GM12878 (cell line): ENCODE measurements at regions not wholly inside any gene's neighbourhood (a gene's known extent, or its start where the extent isn't known, plus 50 kb on each side); places are given as distances from the start of the nearest gene placed in this dataset.

Source experiments
- ATAC-seq: fragments of 200-7000 bp; cut with Tn5 transposase; 3 replicates; pipeline ENCODE4 v1.9.1; 2020; ENCODE audit warnings: mild to moderate bottlenecking, moderate library complexity
- BruUV-seq: library from RNA; stranded (reverse); fragments of 400-500 nt; replicated peaks from 2 replicates; lab custom pipeline; 2021; lab: Mats Ljungman, UMichigan
- CTCF ChIA-PET: fragments of 300-600 bp; sonication (Branson Sonifier 250); formaldehyde crosslinking; extraction: SDS; loops from one replicate; lab custom pipeline; 2021; ENCODE audit warnings: inconsistent platforms; lab: Yijun Ruan, JAX
- POLR2A ChIA-PET: fragments of 350-600 bp; formaldehyde crosslinking; extraction: SDS; loops from one replicate; lab custom pipeline; 2021; ENCODE audit warnings: inconsistent platforms; lab: Charles Lee
- RAD21 ChIA-PET: fragments of 300-600 bp; sonication (Branson Sonifier 250); formaldehyde crosslinking; loops from one replicate; lab custom pipeline; 2023; ENCODE audit warnings: antibody characterized with exemption; ENCODE audit not compliant: unreplicated experiment; lab: Charles Lee
- SMC1A ChIA-PET: fragments of 300-600 bp; sonication (Branson Sonifier 250); formaldehyde crosslinking; loops from one replicate; lab custom pipeline; 2023; ENCODE audit not compliant: unreplicated experiment, uncharacterized antibody; lab: Charles Lee
- DNase-seq: peaks from one replicate; pipeline ENCODE4 v3.0.0-alpha.2; 2011; ENCODE audit warnings: low read depth, low spot score
- FAIRE-seq: peaks from 3 replicates; lab custom pipeline; 2011; peaks lifted over from hg19 to GRCh38; lab: Jason Lieb, UNC
- H2AFZ ChIP-seq: 2 replicates; pipeline ENCODE4 v1.6.0; 2011; ENCODE audit warnings: low read depth, low read length, control low read depth; ENCODE audit not compliant: control insufficient read depth
- H3K27ac ChIP-seq: 2 replicates; pipeline ENCODE4 v1.5.1; 2011; ENCODE audit warnings: control low read depth; ENCODE audit not compliant: control insufficient read depth, insufficient read depth
- H3K27me3 ChIP-seq, 2 experiments: replicated peaks in 1 of 2; 2 replicates each; pipeline versions ENCODE4 v1.6.0 to v1.6.1; 2011; ENCODE audit warnings: low read length in 1 of 2; ENCODE audit not compliant: control insufficient read depth in 2 of 2, insufficient read depth in 2 of 2
- H3K36me3 ChIP-seq, 2 experiments: 2 replicates each; pipeline ENCODE4 v1.5.1; 2011; ENCODE audit warnings: low read length in 1 of 2; ENCODE audit not compliant: control insufficient read depth in 2 of 2, insufficient read depth in 2 of 2
- H3K4me1 ChIP-seq: 2 replicates; pipeline ENCODE4 v1.6.1; 2011; ENCODE audit warnings: mild to moderate bottlenecking, low read length, moderate library complexity, mixed read lengths; ENCODE audit not compliant: control insufficient read depth, insufficient read depth
- H3K4me2 ChIP-seq: 2 replicates; pipeline ENCODE4 v1.6.0; 2011; ENCODE audit warnings: control low read depth; ENCODE audit not compliant: control insufficient read depth, insufficient read depth
- H3K4me3 ChIP-seq: fragments of 200-600 bp; sonication (generic); 2 replicates; pipeline ENCODE4 v1.5.1; 2016
- H3K79me2 ChIP-seq: 2 replicates; pipeline ENCODE4 v1.6.0; 2011; ENCODE audit warnings: low read length; ENCODE audit not compliant: control insufficient read depth, insufficient read depth
- H3K9ac ChIP-seq: 2 replicates; pipeline ENCODE4 v1.8.0; 2011; ENCODE audit warnings: low read length, control low read depth, mixed read lengths; ENCODE audit not compliant: control insufficient read depth, insufficient read depth
- H3K9me3 ChIP-seq: replicated peaks from 3 replicates; pipeline ENCODE4 v1.5.1; 2011; ENCODE audit warnings: mild to moderate bottlenecking, low read length; ENCODE audit not compliant: control insufficient read depth, insufficient read depth
- H4K20me1 ChIP-seq: 2 replicates; pipeline ENCODE4 v1.6.0; 2011; ENCODE audit not compliant: control insufficient read depth, insufficient read depth
- BHLHE40 ChIP-seq, 2 experiments: fragments of 450-650 bp in 1 of 2; IDR thresholded peaks; 2 replicates each; pipeline ENCODE4 v1.6.1; 2011 to 2017; ENCODE audit warnings: low read depth in 2 of 2, borderline replicate concordance in 1 of 2, improper control_type of control experiment in 1 of 2, low read length in 1 of 2, mild to moderate bottlenecking in 1 of 2
- CHD2 ChIP-seq: IDR thresholded peaks from 2 replicates; pipeline ENCODE4 v1.6.1; 2011; ENCODE audit warnings: low read depth, low read length, improper control_type of control experiment, borderline replicate concordance
- IKZF1 ChIP-seq: fragments of 450-650 bp; conservative IDR thresholded peaks from 2 replicates; pipeline ENCODE4 v1.6.1; 2017; ENCODE audit warnings: antibody characterized with exemption, mild to moderate bottlenecking
- IRF4 ChIP-seq: IDR thresholded peaks from 2 replicates; pipeline ENCODE4 v1.6.1; 2011; ENCODE audit warnings: low read depth, low read length
- IRF5 ChIP-seq: fragments of 450-650 bp; IDR thresholded peaks from 2 replicates; pipeline ENCODE4 v1.6.1; 2017; ENCODE audit warnings: borderline replicate concordance
- NFYA ChIP-seq: IDR thresholded peaks from 2 replicates; pipeline ENCODE4 v1.6.1; 2011; ENCODE audit warnings: low read depth, mild to moderate bottlenecking, low read length, improper control_type of control experiment, borderline replicate concordance
- PML ChIP-seq: IDR thresholded peaks from 2 replicates; pipeline ENCODE4 v1.6.1; 2012; ENCODE audit warnings: low read length, inconsistent platforms
- SMAD5 ChIP-seq: IDR thresholded peaks from 2 replicates; pipeline ENCODE4 v1.6.1; 2016; ENCODE audit warnings: antibody characterized with exemption, low read depth
- SREBF1 ChIP-seq: IDR thresholded peaks from 2 replicates; pipeline ENCODE4 v1.6.1; 2012; ENCODE audit warnings: mild to moderate bottlenecking, low read length
- SREBF2 ChIP-seq: IDR thresholded peaks from 2 replicates; pipeline ENCODE4 v1.6.1; 2012; ENCODE audit warnings: mild to moderate bottlenecking, low read length
- TCF12 ChIP-seq: IDR thresholded peaks from 2 replicates; pipeline ENCODE4 v1.6.1; 2011; ENCODE audit warnings: low read depth, mild to moderate bottlenecking, low read length
- TCF3 ChIP-seq: IDR thresholded peaks from 2 replicates; pipeline ENCODE4 v1.6.1; 2012; ENCODE audit warnings: low read depth, mild to moderate bottlenecking, low read length, borderline replicate concordance; ENCODE audit not compliant: insufficient read depth
- TCF7 ChIP-seq: IDR thresholded peaks from 2 replicates; pipeline ENCODE4 v1.6.1; 2014; ENCODE audit warnings: antibody characterized with exemption, borderline replicate concordance
- WGBS: methylation state at CpG from one replicate; pipeline ENCODE4 v1.1.6; 2016; ENCODE audit warnings: low lambda C conversion rate; ENCODE audit not compliant: insufficient replicate concordance, insufficient coverage; ENCODE audit errors: missing lambda C conversion rate; 5-methylcytosine and 5-hydroxymethylcytosine counted together
- in situ Hi-C: fragments of 300-500 bp; cut with MboI; formaldehyde crosslinking; loops from 9 replicates; pipeline ENCODE4 v1.14.3; 2018; ENCODE audit warnings: mixed read lengths
- intact Hi-C: fragments of 100-400 bp; cut with micrococcal nuclease; formaldehyde crosslinking; loops from one replicate; pipeline ENCODE4 v1.14.2; 2022; ENCODE audit not compliant: unreplicated experiment
- TF ChIP-seq, protein P1 (sequence below): fragments of 150-350 bp; IDR thresholded peaks from 2 replicates; pipeline ENCODE4 v1.6.1; 2014; ENCODE audit warnings: mild to moderate bottlenecking, low read depth, low read length
- TF ChIP-seq, protein P2 (sequence below): IDR thresholded peaks from 2 replicates; pipeline ENCODE4 v1.6.1; 2011; ENCODE audit warnings: low read depth, low read length, improper control_type of control experiment, borderline replicate concordance

DNA sequence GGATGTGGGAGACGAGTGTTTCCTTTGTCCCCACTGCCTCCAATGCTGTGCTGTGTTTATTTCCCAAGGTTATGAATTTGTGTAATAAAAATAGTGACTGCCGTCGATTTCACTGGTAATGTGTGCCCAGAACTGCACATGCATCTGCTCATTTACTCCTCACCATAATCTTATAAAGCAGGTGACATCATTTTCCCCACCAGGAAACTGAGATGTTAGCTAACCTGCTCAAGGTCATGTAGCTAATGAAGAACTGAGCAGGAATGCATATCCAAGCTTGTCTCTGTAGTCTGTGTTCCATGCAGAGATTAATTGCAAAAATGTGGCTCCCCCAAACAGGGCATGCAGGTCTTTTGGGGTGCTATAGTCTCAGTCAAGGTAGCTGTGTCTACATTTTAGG is 224.4 kb downstream of the TENT4A start:
- DNase-seq (no peak), ATAC-seq (no peak), FAIRE-seq (no peak)
- H2AFZ ChIP-seq: no peak overlapping the region
- BruUV-seq: no TSS peak
- no peaks in the 10 kb centered on the region for H3K9me3 ChIP-seq
- H3K4me3 ChIP-seq: no peak overlapping the region
- ChIA-PET SMC1A (no interaction called here), POLR2A (no interaction called here)
- H3K4me2 ChIP-seq: no peak overlapping the region
- no peak overlapping the region for H3K27ac ChIP-seq
- 26% methylated on average over 3 of the region's 3 CpGs for WGBS
- no peaks in the 10 kb centered on the region for H4K20me1 ChIP-seq
- TF ChIP-seq TCF7 (no peak), NFYA (no peak), IRF5 (no peak), SREBF2 (no peak)
- TF ChIP-seq, all 136 proteins: peak for 0
- RAD21 ChIA-PET: no interaction called here
- H3K27me3 ChIP-seq: no peaks in the 10 kb centered on the region
- in situ Hi-C loops (no loop called here), intact Hi-C loops (no loop called here)
- H3K9ac ChIP-seq: no peak overlapping the region
- H3K36me3 ChIP-seq: no peaks in the 10 kb centered on the region
- no peaks in the 10 kb centered on the region for H3K4me1 ChIP-seq
- H3K79me2 ChIP-seq: no peaks in the 10 kb centered on the region
- CTCF ChIA-PET: interaction anchor here (0.6 kb wide), 1 partner anchor 879 kb away, joined by 3 read pairs; no protein-coding TSS in a partner anchor

- FAIRE-seq (no peak), DNase-seq (no peak), ATAC-seq (no peak)
- no peaks in the 10 kb centered on the region for H3K9me3 ChIP-seq
- no TSS peak for BruUV-seq
- H3K9ac ChIP-seq: no peak overlapping the region
- no peak overlapping the region for H3K4me3 ChIP-seq
- no peaks in the 10 kb centered on the region for H3K4me1 ChIP-seq
- H3K27me3 ChIP-seq: no peaks in the 10 kb centered on the region
- H3K27ac ChIP-seq: no peak overlapping the region
- intact Hi-C loops (no loop called here), in situ Hi-C loops (no loop called here)
- SMC1A ChIA-PET: no interaction called here
- CTCF ChIA-PET: no interaction called here
- H3K79me2 ChIP-seq: no peaks in the 10 kb centered on the region
- no peaks in the 10 kb centered on the region for H3K36me3 ChIP-seq
- RAD21 ChIA-PET: no interaction called here
- no peak overlapping the region for H2AFZ ChIP-seq
- POLR2A ChIA-PET: no interaction called here
- no peak overlapping the region for H3K4me2 ChIP-seq
- H4K20me1 ChIP-seq: no peaks in the 10 kb centered on the region
- WGBS: 0% methylated on average over 3 of the region's 3 CpGs
- no peak for TF ChIP-seq SMAD5
- no peak for TF ChIP-seq BHLHE40 (IDR thresholded peaks at IDR 0.05; ENCODE audit: borderline replicate concordance in 1 of 2, low read depth in 2 of 2, low read length in 1 of 2)
- no peak for TF ChIP-seq SREBF1
- TF ChIP-seq TCF3: no peak
- TF ChIP-seq TCF12: no peak
- TF ChIP-seq, protein P1, sequence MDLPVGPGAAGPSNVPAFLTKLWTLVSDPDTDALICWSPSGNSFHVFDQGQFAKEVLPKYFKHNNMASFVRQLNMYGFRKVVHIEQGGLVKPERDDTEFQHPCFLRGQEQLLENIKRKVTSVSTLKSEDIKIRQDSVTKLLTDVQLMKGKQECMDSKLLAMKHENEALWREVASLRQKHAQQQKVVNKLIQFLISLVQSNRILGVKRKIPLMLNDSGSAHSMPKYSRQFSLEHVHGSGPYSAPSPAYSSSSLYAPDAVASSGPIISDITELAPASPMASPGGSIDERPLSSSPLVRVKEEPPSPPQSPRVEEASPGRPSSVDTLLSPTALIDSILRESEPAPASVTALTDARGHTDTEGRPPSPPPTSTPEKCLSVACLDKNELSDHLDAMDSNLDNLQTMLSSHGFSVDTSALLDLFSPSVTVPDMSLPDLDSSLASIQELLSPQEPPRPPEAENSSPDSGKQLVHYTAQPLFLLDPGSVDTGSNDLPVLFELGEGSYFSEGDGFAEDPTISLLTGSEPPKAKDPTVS: no peak
- no peak for TF ChIP-seq PML
- no peak for TF ChIP-seq IKZF1
- TF ChIP-seq IRF4: no peak
- TF ChIP-seq CHD2: no peak
- TF ChIP-seq, protein P2, sequence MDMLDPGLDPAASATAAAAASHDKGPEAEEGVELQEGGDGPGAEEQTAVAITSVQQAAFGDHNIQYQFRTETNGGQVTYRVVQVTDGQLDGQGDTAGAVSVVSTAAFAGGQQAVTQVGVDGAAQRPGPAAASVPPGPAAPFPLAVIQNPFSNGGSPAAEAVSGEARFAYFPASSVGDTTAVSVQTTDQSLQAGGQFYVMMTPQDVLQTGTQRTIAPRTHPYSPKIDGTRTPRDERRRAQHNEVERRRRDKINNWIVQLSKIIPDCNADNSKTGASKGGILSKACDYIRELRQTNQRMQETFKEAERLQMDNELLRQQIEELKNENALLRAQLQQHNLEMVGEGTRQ: no peak
These were observed 228.4 kb downstream of the TENT4A start for GRCh38 chr5:6941631-6942030.
